K562 (cell line): ENCODE measurements at regions not wholly inside any gene's neighbourhood (a gene's known extent, or its start where the extent isn't known, plus 50 kb on each side); places are given as distances from the start of the nearest gene placed in this dataset.

Experiments
- ATAC-seq: fragments of 200-7000 bp; cut with Tn5 transposase; 3 replicates; pipeline ENCODE4 v1.9.1; 2020; ENCODE audit warnings: moderate library complexity
- BruUV-seq: library from RNA; stranded (reverse); fragments of 400-500 nt; replicated peaks from 2 replicates; lab custom pipeline; 2021; lab: Mats Ljungman, UMichigan
- CTCF ChIA-PET: fragments of 300-600 bp; formaldehyde crosslinking; extraction: SDS; loops from one replicate; lab custom pipeline; 2021; ENCODE audit warnings: low intra/inter-chr PET ratio; lab: Yijun Ruan, JAX
- POLR2A ChIA-PET: fragments of 300-600, 350-650 bp; sonication (Branson Sonifier 250); formaldehyde crosslinking; extraction: SDS; loops from one replicate; lab custom pipeline; 2021; ENCODE audit warnings: antibody characterized with exemption, inconsistent platforms; lab: Yijun Ruan, JAX
- DNase-seq, 4 experiments: peaks; one replicate each; pipeline versions ENCODE4 v3.0.0 to v3.0.0-alpha.2; 2011 to 2018; ENCODE audit warnings: low spot score in 3 of 4, mixed read lengths in 3 of 4; ENCODE audit errors: extremely low read depth in 1 of 4
- FAIRE-seq: peaks from 2 replicates; lab custom pipeline; 2011; peaks lifted over from hg19 to GRCh38; lab: Jason Lieb, UNC
- H2AFZ ChIP-seq: 2 replicates; pipeline ENCODE4 v1.6.0; 2011; ENCODE audit warnings: low read depth, low read length, control low read depth, inconsistent platforms
- H3K27ac ChIP-seq: fragments of 200-600 bp; 3 replicates; pipeline ENCODE4 v1.8.0; 2011; ENCODE audit warnings: low read depth, mild to moderate bottlenecking, control low read depth, inconsistent platforms, low read length, moderate library complexity, mixed read lengths; ENCODE audit errors: extremely low read depth
- H3K27me3 ChIP-seq, 2 experiments: fragments of 300-600 bp in 1 of 2; 2 replicates in 1 of 2; 3 replicates in 1 of 2; pipeline versions ENCODE4 v1.6.0 to v1.8.0; 2011; ENCODE audit warnings: inconsistent platforms in 2 of 2, low read length in 2 of 2, mild to moderate bottlenecking in 1 of 2, mixed read lengths in 1 of 2, moderate library complexity in 1 of 2; ENCODE audit not compliant: control insufficient read depth in 2 of 2, insufficient read depth in 2 of 2
- H3K36me3 ChIP-seq: fragments of 300-600 bp; 3 replicates; pipeline ENCODE4 v1.8.0; 2011; ENCODE audit warnings: mild to moderate bottlenecking, low read length, inconsistent platforms; ENCODE audit not compliant: control insufficient read depth, insufficient read depth
- H3K4me1 ChIP-seq, 2 experiments: fragments of 200-600 bp in 1 of 2; replicated peaks in 1 of 2; 2 replicates in 1 of 2; 3 replicates in 1 of 2; pipeline versions ENCODE4 v1.5.1 to v1.8.0; 2011; ENCODE audit warnings: inconsistent platforms in 2 of 2, low read length in 2 of 2, mild to moderate bottlenecking in 1 of 2, mixed read lengths in 1 of 2, moderate library complexity in 1 of 2; ENCODE audit not compliant: control insufficient read depth in 2 of 2, insufficient read depth in 2 of 2
- H3K4me2 ChIP-seq: 2 replicates; pipeline ENCODE4 v1.6.1; 2011; ENCODE audit warnings: low read length, control low read depth, inconsistent platforms, mixed read lengths; ENCODE audit not compliant: insufficient read depth
- H3K4me3 ChIP-seq: fragments of 200-600 bp; sonication (generic), shearing (Covaris generic); 2 replicates; pipeline ENCODE4 v1.5.1; 2016; ENCODE audit warnings: control low read depth, inconsistent platforms
- H3K79me2 ChIP-seq: fragments of 200-600 bp; 3 replicates; pipeline ENCODE4 v1.8.0; 2011; ENCODE audit warnings: low read length, inconsistent platforms; ENCODE audit not compliant: control insufficient read depth, insufficient read depth
- H3K9ac ChIP-seq, 2 experiments: 2 replicates each; pipeline versions ENCODE4 v1.6.0 to v1.6.1; 2011; ENCODE audit warnings: low read depth in 2 of 2, low read length in 2 of 2, control low read depth in 1 of 2, inconsistent platforms in 1 of 2, mild to moderate bottlenecking in 1 of 2, mixed read lengths in 1 of 2; ENCODE audit not compliant: insufficient read depth in 1 of 2
- H3K9me1 ChIP-seq: one replicate; pipeline ENCODE4 v1.6.0; 2011; ENCODE audit warnings: inconsistent platforms, mild to moderate bottlenecking, low read length, moderate library complexity; ENCODE audit not compliant: control insufficient read depth, insufficient read depth
- H3K9me3 ChIP-seq: replicated peaks from 2 replicates; pipeline ENCODE4 v1.5.1; 2011; ENCODE audit warnings: low read depth, low read length, inconsistent platforms; ENCODE audit not compliant: control insufficient read depth, insufficient read depth
- H4K20me1 ChIP-seq: replicated peaks from 2 replicates; pipeline ENCODE4 v1.6.1; 2011; ENCODE audit warnings: low read length, inconsistent platforms, mixed read lengths; ENCODE audit not compliant: control insufficient read depth, insufficient read depth
- CHD4 ChIP-seq: fragments of 200-600 bp; sonication (generic); IDR thresholded peaks from 3 replicates; pipeline ENCODE4 v1.6.1; 2012; ENCODE audit warnings: low read depth, mild to moderate bottlenecking, mixed read lengths, low read length, inconsistent platforms; ENCODE audit not compliant: insufficient read depth, insufficient replicate concordance, poor library complexity, severe bottlenecking
- DPF2 ChIP-seq: fragments of 450-650 bp; IDR thresholded peaks from 2 replicates; pipeline ENCODE4 v1.6.1; 2016
- GTF2B ChIP-seq: IDR thresholded peaks from 2 replicates; pipeline ENCODE4 v1.6.1; 2011; ENCODE audit not compliant: insufficient read length; ENCODE audit errors: extremely low read depth
- POLR3A ChIP-seq: IDR thresholded peaks from 2 replicates; pipeline ENCODE4 v1.6.1; 2011; ENCODE audit warnings: borderline replicate concordance, mild to moderate bottlenecking, moderate library complexity; ENCODE audit not compliant: insufficient read length, insufficient read depth; ENCODE audit errors: extremely low read depth
- SAFB ChIP-seq: fragments of 200-400 bp; formaldehyde crosslinking; IDR thresholded peaks from 2 replicates; pipeline ENCODE4 v1.6.1; 2017; ENCODE audit warnings: low read depth, low read length, borderline replicate concordance
- ZNF174 ChIP-seq: fragments of 250-450 bp; sonication (Bioruptor Pico); IDR thresholded peaks from 2 replicates; pipeline ENCODE4 v1.4.0; 2020; ENCODE audit warnings: mild to moderate bottlenecking
- whole genome bisulfite sequencing: fragments of 100-300 bp; shearing (Covaris generic); methylation state at CpG from one replicate; pipeline ENCODE4 v1.1.6; 2016; ENCODE audit warnings: low coverage, mixed read lengths; ENCODE audit not compliant: insufficient coverage; ENCODE audit errors: missing lambda C conversion rate; 5-methylcytosine and 5-hydroxymethylcytosine counted together
- in situ Hi-C: fragments of 300-500 bp; cut with MboI; formaldehyde crosslinking; loops from 4 replicates; pipeline ENCODE4 v1.15.0; 2018; ENCODE audit warnings: inconsistent platforms, mixed read lengths
- intact Hi-C: fragments of 100-400 bp; cut with micrococcal nuclease; formaldehyde crosslinking; loops from 2 replicates; pipeline ENCODE4 v1.14.2; 2022
- TF ChIP-seq, protein P1 (sequence below): fragments of 250-450 bp; sonication (Bioruptor Pico); IDR thresholded peaks from 2 replicates; pipeline ENCODE4 v1.8.0; 2021; ENCODE audit warnings: mild to moderate bottlenecking, moderate library complexity

DNA sequence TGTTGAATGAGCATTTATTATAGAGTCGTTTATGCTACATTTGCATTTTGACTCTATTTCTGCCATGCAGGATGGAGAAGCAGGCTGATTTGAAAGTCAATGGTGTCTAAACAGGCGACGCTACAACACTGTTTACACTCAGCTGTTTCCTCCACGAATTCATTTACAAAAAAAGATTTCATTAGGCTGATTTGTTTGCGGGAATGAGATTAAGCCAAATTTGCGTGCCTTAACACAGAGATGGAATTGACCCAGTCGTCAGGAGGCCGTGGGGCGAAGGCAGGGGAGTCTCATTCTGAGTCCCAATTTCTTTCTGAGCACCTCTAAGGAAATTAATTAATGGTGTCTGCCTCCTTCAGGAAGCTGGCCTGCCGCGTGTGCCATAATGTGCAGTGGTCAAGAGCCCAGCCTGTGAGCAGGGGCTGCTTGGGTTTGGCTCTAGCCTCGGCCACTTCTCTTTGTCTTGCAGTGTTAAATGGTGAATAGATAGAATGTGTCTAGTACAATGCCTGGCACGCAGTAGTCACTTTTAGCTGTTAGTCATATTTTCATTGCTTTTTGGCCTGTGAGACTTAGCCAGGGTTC lies 88.6 kb upstream of the NKD1 start:
- no peaks in the 10 kb centered on the region for H3K79me2 ChIP-seq
- FAIRE-seq: no peak
- no peak for ATAC-seq
- no peak overlapping the region for H3K9ac ChIP-seq
- ChIA-PET CTCF (no interaction called here), POLR2A (interaction anchor here (1.0 kb wide), 1 partner anchor 10 kb away, joined by 3 read pairs; no protein-coding TSS in a partner anchor)
- intact Hi-C loops: no loop called here
- no peak for DNase-seq
- no peaks in the 10 kb centered on the region; a peak in 1 of 5 replicates for H3K4me1 ChIP-seq
- H4K20me1 ChIP-seq: 0 out of 2 replicates have a peak, but pooled peaks cover 4% of the 10 kb centered on the region
- H3K27me3 ChIP-seq: peaks cover 35 to 51% of the 10 kb centered on the region in 2 experiments
- in situ Hi-C loops: no loop called here
- no peaks in the 10 kb centered on the region for H3K9me3 ChIP-seq
- H3K4me3 ChIP-seq: no peak overlapping the region
- WGBS: 2% methylated on average over 13 of the region's 13 CpGs
- H3K36me3 ChIP-seq: no peaks in the 10 kb centered on the region
- H3K4me2 ChIP-seq: no peak overlapping the region
- TF ChIP-seq SAFB: no peak
- no peak for TF ChIP-seq CHD4
- TF ChIP-seq GTF2B: no peak
- TF ChIP-seq ZNF174 (CRISPR knock-in tag): no peak
- TF ChIP-seq, protein P1, sequence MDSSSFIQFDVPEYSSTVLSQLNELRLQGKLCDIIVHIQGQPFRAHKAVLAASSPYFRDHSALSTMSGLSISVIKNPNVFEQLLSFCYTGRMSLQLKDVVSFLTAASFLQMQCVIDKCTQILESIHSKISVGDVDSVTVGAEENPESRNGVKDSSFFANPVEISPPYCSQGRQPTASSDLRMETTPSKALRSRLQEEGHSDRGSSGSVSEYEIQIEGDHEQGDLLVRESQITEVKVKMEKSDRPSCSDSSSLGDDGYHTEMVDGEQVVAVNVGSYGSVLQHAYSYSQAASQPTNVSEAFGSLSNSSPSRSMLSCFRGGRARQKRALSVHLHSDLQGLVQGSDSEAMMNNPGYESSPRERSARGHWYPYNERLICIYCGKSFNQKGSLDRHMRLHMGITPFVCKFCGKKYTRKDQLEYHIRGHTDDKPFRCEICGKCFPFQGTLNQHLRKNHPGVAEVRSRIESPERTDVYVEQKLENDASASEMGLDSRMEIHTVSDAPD (CRISPR knock-in tag): no peak
- no peak for TF ChIP-seq POLR3A
- TF ChIP-seq DPF2: no peak
- no peak overlapping the region for H2AFZ ChIP-seq
- no peak overlapping the region for H3K27ac ChIP-seq
- no peaks in the 10 kb centered on the region for H3K9me1 ChIP-seq
- no TSS peak for BruUV-seq
